Heart left ventricle (tissue), 13 donors: ENCODE measurements at regions not wholly inside any gene's neighbourhood (a gene's known extent, or its start where the extent isn't known, plus 50 kb on each side); places are given as distances from the start of the nearest gene placed in this dataset.

Experiments used
- POLR2A ChIP-seq, 2 donors: fragments of 450-650 bp; IDR thresholded peaks; one replicate each; pipeline ENCODE4 v1.6.1; 2017; ENCODE audit warnings: antibody characterized with exemption in 2 of 2, mild to moderate bottlenecking in 2 of 2, moderate library complexity in 2 of 2
- TF ChIP-seq, protein P1 (sequence below), 12 donors: fragments of 200-600 bp; sonication (generic) in 4 of 12; IDR thresholded peaks; one replicate each; pipeline versions ENCODE4 v1.5.0 to v1.8.0; 2018 to 2022; ENCODE audit warnings: antibody characterized with exemption in 12 of 12, mild to moderate bottlenecking in 5 of 12
- donor health status: ischemic (EF 13 %, LVEDD 7.1; RV severe dilation, severe dysfunction).
- donor health status: DM: no; HTN: yes; CAD: no.
- donor health status: DM: no; HTN: no; CAD: no.
- donor health status: ischemic (EF 25% LVEDD 6.9; RV normal size, moderate dysfunction).
- donor health status: ischemic (EF 25% LVEDD 5.7; RV mildly dilated, moderate dysfunction).
- donor health status: ischemic (EF 35%, LVEDD 5.7; RV mildly dilated, moderate dysfunction).
- donor health status: nonischemic (EF 11% LVEDD 7.7; RV severe dilation, severe dysfunction).
- donor health status: DM: yes; HTN: yes; CAD: no.
- donor health status: PGD.
- donor health status: ischemic (EF 29% LVEDD 5.4; RV normal size, mild dysfunction).
- donor health status: nonischemic (EF 23%, LVEDD 6.1; RV moderate dilation, normal function).

DNA sequence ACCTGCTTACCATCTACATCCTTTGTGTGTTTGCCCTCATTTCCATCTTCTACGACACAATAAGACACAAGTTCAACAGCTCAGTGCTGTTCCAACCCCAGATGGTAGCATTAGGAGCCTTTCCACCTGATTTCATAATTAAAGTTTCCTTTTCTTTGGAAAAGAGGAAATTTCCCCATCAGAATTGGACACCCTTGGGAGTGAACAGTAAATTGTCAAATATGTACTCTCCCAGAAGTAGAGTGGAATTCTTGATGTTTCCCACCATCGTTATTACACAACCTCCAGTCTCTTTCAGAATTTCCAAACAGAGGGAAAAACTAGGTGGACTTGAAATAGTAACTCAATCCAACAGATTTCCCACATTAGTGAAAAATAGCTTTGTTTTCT is 337.6 kb upstream of the OR4E1 start:
- TF ChIP-seq, protein P1, sequence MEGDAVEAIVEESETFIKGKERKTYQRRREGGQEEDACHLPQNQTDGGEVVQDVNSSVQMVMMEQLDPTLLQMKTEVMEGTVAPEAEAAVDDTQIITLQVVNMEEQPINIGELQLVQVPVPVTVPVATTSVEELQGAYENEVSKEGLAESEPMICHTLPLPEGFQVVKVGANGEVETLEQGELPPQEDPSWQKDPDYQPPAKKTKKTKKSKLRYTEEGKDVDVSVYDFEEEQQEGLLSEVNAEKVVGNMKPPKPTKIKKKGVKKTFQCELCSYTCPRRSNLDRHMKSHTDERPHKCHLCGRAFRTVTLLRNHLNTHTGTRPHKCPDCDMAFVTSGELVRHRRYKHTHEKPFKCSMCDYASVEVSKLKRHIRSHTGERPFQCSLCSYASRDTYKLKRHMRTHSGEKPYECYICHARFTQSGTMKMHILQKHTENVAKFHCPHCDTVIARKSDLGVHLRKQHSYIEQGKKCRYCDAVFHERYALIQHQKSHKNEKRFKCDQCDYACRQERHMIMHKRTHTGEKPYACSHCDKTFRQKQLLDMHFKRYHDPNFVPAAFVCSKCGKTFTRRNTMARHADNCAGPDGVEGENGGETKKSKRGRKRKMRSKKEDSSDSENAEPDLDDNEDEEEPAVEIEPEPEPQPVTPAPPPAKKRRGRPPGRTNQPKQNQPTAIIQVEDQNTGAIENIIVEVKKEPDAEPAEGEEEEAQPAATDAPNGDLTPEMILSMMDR (IDR thresholded peaks at IDR 0.05) = no peak
- TF ChIP-seq POLR2A (IDR thresholded peaks at IDR 0.05) = no peak
